ENCODE measurements at regions not wholly inside any gene's neighbourhood (a gene's known extent, or its start where the extent isn't known, plus 50 kb on each side); places are given as distances from the start of the nearest gene placed in this dataset.

DNA sequence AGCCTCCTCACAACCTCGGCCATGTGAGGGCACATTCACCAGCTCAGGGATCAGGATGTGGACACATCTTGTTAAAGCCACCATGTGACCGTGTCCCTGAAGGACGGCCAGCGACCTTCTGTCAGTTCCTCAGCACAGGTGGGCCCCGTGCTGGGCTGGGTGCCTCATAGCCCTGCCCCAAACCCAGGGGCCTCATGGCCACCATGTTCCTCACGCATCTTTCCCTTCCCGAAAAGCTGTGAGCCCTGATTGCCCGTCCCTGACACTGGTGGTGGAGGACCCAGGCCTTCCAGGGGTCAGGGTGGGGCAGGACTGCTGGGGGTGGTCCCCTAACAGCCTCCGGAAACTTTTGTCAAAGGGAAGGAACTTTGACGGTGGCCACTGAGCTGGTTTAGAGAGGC lies 60.1 kb upstream of the ADRA2C start:
- Histone ChIP-seq H3K79me2 (ENCODE audit: control insufficient read depth, insufficient read depth, low read length) (no peaks in the 10 kb centered on the region), H4K20me1 (replicated peaks; ENCODE audit: control insufficient read depth, extremely low read depth, insufficient read depth, low read length) (no peaks in the 10 kb centered on the region), H3K36me3 (ENCODE audit: control insufficient read depth in 2 of 2, extremely low read depth in 1 of 2, insufficient read depth in 2 of 2, low read length in 2 of 2) (no peaks in the 10 kb centered on the region), H3K27me3 (ENCODE audit: control insufficient read depth in 2 of 2, insufficient read depth in 2 of 2, low read length in 2 of 2) (no peaks in the 10 kb centered on the region), H3K4me3 (replicated peaks in 1 of 3; ENCODE audit: insufficient read depth in 1 of 3, low read depth in 1 of 3, low read length in 3 of 3) (no peak overlapping the region), H3K9ac (replicated peaks; ENCODE audit: extremely low read depth, insufficient read depth, low read length) (no peak overlapping the region), H3K9me3 (replicated peaks; ENCODE audit: control insufficient read depth, insufficient read depth, low read length) (no peaks in the 10 kb centered on the region), H2AFZ (ENCODE audit: low read depth, low read length) (no peak overlapping the region), H3K27ac (ENCODE audit: insufficient read depth, low read depth, low read length) (no peak overlapping the region), H3K4me2 (ENCODE audit: insufficient read depth, low read length) (no peak overlapping the region), H3K9me1 (replicated peaks; ENCODE audit: control insufficient read depth, extremely low read depth, insufficient read depth, low read length) (no peaks in the 10 kb centered on the region), H3K4me1 (ENCODE audit: control insufficient read depth, extremely low read depth, insufficient read depth, low read length) (no peaks in the 10 kb centered on the region)
- intact Hi-C loops (cut with micrococcal nuclease) (no loop called here), dilution Hi-C loops (cut with MboI; ENCODE audit: extremely low pct_ligation_motif_present, low sequenced_read_pairs) (no loop called here)
- TF ChIP-seq JUN (IDR thresholded peaks at IDR 0.05; ENCODE audit: borderline replicate concordance, insufficient read depth, insufficient read length, low read depth), result no peak
- no peak for TF ChIP-seq MYC (IDR thresholded peaks at IDR 0.05; ENCODE audit: low read depth, low read length)
- TF ChIP-seq POLR2AphosphoS5 (IDR thresholded peaks at IDR 0.05; ENCODE audit: insufficient read depth, low read depth, low read length), result no peak
- no peak for TF ChIP-seq POLR2A (IDR thresholded peaks at IDR 0.05; ENCODE audit: low read depth, low read length)
- TF ChIP-seq, protein P1, sequence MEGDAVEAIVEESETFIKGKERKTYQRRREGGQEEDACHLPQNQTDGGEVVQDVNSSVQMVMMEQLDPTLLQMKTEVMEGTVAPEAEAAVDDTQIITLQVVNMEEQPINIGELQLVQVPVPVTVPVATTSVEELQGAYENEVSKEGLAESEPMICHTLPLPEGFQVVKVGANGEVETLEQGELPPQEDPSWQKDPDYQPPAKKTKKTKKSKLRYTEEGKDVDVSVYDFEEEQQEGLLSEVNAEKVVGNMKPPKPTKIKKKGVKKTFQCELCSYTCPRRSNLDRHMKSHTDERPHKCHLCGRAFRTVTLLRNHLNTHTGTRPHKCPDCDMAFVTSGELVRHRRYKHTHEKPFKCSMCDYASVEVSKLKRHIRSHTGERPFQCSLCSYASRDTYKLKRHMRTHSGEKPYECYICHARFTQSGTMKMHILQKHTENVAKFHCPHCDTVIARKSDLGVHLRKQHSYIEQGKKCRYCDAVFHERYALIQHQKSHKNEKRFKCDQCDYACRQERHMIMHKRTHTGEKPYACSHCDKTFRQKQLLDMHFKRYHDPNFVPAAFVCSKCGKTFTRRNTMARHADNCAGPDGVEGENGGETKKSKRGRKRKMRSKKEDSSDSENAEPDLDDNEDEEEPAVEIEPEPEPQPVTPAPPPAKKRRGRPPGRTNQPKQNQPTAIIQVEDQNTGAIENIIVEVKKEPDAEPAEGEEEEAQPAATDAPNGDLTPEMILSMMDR (IDR thresholded peaks at IDR 0.05; ENCODE audit: extremely low read depth in 1 of 2, insufficient read depth in 1 of 2, low read depth in 1 of 2, low read length in 2 of 2), result no peak
- no peak for TF ChIP-seq FOS (IDR thresholded peaks at IDR 0.05; ENCODE audit: borderline replicate concordance, insufficient read depth, low read length)
- TF ChIP-seq, protein P2, sequence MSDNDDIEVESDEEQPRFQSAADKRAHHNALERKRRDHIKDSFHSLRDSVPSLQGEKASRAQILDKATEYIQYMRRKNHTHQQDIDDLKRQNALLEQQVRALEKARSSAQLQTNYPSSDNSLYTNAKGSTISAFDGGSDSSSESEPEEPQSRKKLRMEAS (IDR thresholded peaks at IDR 0.05; ENCODE audit: insufficient read depth, insufficient read length), result no peak
- no peak for TF ChIP-seq EZH2 (IDR thresholded peaks at IDR 0.05; ENCODE audit: borderline replicate concordance, low read depth, low read length, severe bottlenecking)
- no peak for TF ChIP-seq GATA2 (IDR thresholded peaks at IDR 0.05; ENCODE audit: insufficient read depth, insufficient read length, low read depth, low read length)
- BruUV-seq (replicated peaks), result no TSS peak
- DNase-seq (ENCODE audit: low read depth, low spot score), result no peak
- FAIRE-seq, result no peak
- CTCF ChIA-PET, result no interaction called here
- POLR2A ChIA-PET, result no interaction called here

Data from endothelial cell of umbilical vein (primary cell).